SIG-M5 treated with dmso at 0.1 percent for 504 hours (cell line): ENCODE measurements at regions not wholly inside any gene's neighbourhood (a gene's known extent, or its start where the extent isn't known, plus 50 kb on each side); places are given as distances from the start of the nearest gene placed in this dataset.
"Not testable (repeated sequence)": the region's sequence is repeated elsewhere in the genome, so short reads cannot be mapped to it uniquely, and the experiment has no call there.

Experiments used
- DNase-seq: peaks from one replicate; lab custom pipeline; 2025; ENCODE audit not compliant: unreplicated experiment; lab: John Stamatoyannopoulos, UW

DNA sequence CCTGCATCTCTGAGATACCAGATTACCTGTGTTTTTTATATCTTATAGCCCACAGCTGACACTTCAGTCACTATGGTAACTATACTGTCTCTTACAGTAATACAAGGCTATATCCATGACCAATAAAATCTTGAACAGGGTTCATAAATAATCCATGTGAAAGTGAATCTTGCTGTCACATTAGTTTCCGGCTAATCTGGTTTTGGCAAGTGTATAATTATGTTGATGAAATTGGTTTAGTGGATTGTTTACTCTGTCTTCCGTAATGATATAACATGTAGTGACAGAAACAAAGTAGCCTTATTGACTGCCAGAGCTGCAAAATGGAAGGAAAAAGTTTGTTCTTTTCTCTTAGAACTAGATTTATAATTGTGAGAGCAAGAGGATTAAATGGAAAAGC, 686.6 kb upstream of the PABPC4L start:
- DNase-seq: no peak

DNA sequence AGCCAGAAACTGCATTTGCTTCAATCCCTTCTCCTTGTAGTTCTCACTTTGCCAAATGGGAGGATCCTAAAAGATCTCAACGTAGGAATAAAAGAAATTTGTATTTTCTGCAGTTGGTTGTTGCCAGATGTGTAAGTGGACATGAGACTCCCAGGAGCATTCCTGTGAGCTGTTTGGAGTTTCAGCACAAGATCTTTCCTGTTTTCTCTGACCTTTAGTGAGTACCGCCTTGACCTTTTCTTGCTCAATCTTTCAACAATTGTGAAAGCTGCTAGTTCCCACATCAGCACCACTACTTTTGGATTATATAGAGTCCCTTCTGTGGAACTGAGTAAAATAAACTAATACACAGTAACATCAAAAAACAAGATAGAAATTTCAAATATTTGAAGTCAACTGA, 683.8 kb upstream of the PABPC4L start:
- no peak for DNase-seq

DNA sequence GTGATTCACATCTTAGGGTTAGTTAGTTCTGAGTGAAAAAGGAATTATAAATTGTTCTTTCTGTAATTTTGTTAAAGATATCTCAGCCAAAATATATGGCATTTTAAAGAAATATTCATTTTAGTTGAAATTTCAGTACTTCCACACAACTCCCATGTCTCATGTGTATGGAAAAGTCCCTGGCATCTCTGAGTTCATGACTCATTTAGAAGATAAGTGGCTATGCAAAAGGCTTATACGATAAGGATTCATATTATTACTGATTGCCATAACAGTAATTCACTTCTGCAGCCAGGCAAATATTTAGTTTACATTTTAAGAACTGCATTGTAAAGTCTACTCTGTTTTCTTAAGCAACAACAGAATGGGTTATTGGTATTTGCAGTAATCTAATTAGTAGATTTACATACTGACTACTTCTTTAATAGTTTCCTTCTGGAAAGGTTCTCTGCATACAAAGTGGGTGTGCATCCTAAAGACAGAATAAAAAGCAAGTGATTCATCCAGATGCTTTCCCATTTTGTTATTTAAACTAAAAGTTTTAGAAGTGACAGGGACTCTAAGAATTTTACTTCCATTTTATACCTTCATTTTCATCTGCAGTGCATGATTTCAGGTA, 682.4 kb upstream of the PABPC4L start:
- DNase-seq: no peak

DNA sequence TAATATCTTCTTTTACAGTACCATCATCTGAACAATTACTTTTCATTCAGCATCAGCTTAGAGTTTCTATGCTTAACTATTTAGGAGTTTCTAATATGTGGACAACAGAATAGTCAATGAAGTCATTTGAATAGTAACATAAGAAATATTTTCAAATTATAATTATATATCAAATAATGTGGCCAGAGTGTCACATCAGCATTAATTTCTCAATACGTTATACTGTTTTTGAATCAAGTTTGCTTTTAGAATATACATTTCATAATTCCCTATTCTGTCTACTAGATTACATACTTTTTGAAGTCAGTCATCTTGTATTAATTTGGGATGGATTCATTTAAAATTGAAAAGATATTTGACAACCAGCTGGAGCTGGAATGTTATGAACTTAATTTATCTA, 677.4 kb upstream of the PABPC4L start:
- DNase-seq: no peak

DNA sequence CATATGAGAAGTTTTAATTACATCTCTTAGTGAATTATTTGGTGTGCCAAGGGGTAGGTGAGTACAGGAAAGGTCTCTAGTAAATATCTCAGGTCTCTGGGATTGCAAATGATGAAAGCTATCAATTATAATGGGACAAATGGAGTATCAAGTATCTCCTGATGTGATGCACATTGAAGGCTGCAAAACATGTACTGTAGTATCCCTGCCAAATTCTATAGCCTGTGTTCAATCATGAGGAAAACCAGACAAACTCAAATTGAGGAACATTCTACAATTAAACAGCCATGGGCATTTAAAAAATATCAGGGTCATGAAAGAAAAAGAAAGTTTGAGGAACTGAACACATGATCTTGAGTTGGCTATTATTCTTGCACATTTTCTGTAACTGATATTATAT, 665.4 kb upstream of the PABPC4L start:
- DNase-seq: no peak

DNA sequence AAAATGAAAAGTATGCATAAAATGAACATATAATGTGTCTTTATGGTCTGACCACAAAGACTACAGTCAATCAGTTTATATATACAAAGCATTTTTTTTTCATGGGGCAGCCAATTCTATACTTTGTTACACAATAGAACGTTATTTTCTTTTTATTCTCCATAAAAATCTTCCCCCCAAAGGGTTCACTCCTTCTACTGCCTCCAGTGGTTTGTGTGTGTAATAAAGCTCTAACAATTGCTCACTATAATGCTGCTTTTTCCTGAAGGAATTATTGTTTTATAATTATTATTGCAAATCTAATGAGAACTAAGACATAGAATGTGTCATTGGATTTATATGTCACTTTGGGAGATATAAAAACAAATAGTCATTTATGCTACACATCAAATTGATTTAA, 664.1 kb upstream of the PABPC4L start:
- DNase-seq: no peak

DNA sequence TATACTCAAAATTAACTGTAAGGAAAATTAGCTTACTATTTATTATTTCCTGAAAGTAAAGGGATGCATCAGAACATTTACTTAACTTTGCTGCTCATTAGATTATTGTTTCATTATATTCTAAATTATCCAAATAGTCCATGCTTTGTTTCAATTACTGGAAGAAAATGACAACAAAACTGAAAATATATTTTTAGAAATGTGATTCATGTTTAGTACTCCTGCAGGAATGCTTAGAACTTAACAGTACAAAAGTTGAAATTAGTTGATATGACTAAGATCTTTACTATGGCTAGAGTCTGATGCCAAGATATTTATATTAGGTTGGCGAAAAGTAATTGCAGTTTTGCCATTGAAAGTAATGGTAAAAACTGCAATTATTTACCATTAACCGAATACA, 660.5 kb upstream of the PABPC4L start:
- no peak for DNase-seq

DNA sequence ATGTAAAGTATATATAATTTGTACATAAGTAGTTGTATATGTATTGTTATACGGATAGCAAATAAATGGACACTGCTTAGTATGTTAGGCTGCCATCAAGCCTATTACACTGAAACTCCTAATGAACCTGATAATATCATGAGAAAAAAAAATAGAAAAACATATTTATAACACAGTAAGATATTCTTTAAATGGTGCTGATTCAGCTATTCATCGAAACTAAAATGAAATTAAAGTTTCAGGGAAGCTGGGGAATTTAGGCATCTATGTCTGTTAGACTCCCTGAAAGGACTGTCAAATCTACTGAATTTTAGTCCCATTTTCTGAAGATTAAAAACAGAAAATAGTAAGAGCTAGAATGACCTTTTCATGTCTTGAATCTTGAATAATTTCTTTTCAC, 647.1 kb upstream of the PABPC4L start:
- no peak for DNase-seq

DNA sequence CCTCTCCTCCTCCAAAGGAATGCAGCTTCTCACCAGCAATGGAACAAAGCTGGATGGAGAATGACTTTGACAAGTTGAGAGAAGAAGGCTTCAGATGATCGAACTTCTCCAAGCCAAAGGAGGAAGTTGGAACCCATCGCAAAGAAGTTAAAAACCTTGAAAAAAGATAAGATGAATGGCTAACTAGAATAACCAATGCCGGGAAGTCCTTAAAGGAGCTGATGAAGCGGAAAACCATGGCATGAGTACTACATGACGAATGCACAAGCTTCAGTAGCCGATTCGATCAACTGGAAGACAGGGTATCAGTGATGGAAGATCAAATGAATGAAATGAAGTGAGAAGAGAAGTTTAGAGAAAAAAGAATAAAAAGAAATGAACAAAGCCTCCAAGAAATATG, 629.2 kb upstream of the PABPC4L start:
- DNase-seq: not testable (repeated sequence)

DNA sequence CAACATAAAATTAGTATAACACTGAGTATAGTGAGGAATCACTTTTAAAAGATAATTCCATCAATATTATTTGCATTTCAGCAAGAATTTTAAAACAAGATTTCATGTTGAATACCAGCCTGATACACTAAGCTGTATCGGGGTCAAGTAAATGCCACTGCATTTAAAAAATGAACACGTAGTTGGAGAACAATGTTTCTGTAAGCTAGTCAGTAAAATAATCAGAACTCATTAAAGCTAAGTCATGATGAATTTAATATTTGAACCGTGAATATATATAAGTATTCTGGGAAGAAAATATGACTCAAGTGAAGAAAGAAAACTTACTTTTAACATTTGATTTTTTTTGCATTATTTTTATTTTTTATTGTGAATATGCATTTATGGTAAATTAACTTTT, 611.0 kb upstream of the PABPC4L start:
- DNase-seq: no peak

DNA sequence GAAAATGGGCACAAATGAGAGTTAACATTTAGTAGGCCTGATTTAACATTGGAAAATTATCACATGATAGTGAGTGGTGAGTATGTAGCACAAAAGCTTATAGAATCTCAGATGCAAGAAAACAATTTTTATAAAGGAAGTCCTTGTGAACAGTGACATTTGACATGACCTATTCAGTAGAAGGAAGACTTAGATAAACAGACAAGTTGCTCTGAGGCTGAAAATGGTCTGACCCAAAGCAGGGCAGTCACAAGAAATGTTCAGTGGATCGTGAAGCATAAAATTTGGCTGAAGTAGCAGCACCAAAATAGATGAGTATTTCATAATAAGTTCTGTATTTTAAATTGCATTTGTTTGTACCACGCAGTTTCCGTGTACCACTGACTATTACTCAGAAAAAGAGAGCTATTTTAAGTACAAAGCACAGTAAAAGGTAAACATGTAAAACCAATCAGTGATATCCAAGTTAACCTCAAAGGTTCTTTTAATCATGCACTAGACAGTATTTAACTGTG, 605.7 kb upstream of the PABPC4L start:
- no peak for DNase-seq

DNA sequence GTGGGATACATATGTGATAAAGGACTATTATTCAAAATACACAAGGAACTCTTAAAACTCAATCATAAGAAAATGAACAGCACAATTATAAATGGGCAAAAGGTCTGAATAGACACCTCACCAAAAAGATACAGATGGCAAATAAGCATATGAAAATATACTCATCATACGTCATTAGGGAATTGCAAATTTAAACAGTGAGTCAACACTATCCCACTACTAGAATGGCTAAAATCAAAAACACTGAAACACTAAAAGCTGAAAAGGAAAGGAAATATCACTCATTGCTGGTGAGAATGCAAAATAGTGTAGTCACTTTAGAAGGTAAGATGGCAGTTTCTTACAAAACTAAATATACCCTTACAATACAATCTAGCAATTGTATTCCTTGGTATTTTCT, 597.0 kb upstream of the PABPC4L start:
- DNase-seq: no peak

DNA sequence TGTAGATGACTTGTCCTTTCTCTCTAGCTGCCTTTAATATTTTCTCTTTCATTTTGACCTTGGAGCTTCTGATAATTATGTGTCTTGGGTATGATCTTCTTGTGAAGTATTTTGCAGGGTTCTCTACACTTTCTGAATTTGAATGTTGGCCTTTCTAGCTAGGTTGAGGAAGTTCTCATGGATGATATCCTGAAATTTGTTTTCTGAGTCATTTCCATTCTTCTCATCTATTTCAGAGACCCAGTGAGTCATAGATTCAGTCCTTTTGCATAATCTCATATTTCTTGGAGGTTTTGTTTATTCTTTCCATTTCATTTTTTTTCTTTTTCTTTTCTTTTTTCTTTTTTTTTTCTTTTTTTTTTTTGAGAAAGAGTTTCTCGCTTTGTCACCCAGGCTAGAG, 585.7 kb upstream of the PABPC4L start:
- no peak for DNase-seq

DNA sequence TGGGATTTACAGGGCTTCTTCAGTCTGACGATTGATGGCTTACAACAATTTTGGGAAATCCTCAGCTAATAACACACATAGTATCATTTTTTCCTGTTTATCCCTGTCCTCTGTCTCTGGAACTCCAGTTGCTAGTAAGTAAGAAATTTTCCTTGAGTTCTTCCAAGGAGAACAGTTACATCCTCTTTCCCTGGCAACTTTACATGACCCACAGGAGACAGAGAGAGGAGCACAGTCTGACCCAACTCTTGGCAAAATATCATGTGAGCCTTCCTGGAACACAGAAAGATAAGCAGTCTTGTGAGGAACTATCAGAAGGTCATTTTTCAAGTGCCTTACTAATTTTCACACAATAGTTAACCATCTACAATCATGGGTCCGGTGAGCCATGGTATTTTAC, 578.7 kb upstream of the PABPC4L start:
- no peak for DNase-seq

DNA sequence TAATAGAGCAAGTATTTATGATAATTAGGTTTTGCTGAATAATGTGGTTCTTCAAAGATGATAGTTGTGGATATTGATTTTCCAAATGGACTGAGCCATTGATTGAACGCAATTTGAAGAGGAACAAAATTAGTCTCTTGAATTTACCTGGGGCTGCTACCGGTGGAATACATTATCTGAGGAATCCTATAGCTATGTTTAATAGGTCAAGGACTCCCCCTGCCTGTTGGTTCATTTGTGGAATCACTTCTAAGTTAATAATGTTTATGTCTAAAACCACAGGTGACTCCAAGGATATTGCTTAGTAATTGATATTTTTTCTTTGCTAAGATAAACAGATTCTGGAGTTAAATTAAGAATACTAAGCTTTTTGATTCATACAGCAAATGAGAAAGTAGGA, 576.0 kb upstream of the PABPC4L start:
- DNase-seq: no peak

DNA sequence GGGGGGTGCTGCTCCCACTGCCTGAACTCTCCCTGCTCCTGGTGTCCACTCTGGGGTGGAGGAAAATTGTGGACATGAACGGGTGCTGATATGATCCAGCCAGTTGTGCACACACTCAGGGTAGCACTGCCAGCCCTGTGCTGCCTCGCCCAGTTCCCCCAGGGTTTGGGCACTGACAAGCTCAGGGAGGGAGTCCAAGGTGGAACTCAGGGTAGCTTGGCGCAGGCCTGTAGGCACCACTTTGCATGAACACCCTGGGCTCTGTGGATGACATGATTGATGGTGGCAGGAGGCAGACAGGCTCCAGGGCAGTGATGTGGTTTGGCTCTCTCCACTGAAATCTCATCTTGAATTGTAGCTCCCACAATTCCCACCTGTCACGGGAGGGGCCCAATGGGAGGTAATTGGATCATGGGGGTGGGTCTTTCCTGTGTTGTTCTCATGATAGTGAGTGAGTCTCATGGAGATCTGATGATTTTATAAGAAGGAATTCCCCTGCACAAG, 572.0 kb upstream of the PABPC4L start:
- no peak for DNase-seq

DNA sequence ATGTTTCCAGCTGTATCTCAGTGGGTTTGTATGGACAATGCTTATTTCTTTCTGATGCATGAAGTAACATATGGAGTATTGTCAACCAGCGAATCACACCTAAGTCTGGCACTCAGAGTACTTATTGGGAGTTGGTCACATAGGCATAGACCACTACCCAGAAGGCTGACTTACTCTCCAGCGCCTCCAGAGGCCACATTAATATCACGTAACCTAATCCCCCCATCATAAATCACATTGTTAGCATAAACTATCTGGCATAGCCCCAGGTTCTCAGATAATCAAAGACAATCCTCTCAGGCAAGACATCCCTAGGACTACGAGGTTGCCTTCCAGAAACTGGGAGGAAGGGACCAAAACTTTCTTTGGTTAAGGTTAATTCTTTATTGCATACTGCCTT, 560.5 kb upstream of the PABPC4L start:
- DNase-seq: no peak

DNA sequence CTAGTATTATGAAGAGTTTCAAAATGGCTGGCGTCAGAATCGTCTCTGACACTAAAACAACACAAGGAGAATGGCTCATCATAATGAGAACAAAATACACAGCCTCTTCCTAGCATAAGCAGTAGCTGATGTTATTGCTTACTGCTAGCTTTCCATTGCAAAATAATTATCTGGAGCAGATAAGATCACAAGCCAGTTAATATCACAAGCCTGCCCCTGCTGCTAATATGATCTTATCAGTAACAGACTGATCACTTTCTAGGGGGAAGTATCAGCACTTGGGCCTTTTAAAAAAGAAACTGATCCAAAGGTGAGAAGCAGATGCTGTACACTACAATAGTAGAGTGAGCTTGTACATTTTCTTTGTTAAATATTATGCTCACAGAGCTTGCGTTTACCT, 554.8 kb upstream of the PABPC4L start:
- no peak for DNase-seq

DNA sequence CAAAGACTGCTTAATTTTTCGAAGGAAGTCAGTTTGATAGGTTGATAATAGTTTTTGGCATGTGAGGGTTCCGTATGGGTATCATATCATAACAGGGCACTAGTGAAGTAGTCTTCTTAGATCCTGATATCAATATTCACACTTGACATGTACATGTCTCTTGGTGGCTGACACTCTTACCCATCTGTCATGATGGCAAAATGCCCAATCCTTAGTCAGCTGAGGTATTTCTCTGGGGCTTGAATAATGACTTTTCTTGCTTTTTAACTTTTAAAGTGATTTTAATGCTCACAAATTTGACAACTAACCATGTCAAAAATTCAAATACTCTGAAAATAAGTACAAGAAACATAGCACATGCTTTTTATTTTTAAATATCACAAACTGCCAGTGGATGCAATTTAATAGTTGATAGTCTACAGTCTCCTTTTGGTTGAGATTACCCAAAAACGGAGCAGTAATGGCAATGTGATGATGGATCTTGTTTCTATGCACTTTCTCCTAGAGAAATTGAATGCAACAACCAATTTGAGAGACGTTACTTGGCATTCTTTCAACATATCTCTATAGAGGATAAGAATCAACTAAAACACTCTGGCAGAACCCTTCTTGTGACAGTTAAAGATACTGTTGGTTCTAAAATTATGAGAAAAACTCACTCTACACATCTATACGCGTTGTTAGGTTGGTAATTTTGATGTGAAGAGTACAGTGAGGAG, 552.9 kb upstream of the PABPC4L start:
- no peak for DNase-seq

DNA sequence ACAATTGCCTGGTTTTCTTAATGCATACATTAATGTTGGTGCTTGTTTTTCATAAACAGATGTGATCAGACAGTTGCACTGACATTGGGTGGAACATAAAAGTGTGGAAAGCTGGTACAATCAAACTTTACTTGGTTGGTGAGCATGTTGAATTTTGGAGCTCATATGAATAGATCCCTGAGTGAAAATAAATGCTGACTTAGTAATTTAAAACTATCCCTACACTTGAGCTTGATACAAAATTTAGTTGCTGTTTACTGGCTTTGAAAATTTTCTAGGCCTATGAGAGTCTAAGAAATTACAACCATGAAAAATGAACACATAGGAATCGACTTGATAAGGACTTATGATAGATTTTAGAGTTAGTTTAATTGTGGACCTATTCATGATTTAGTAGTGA, 551.8 kb upstream of the PABPC4L start:
- DNase-seq: no peak

DNA sequence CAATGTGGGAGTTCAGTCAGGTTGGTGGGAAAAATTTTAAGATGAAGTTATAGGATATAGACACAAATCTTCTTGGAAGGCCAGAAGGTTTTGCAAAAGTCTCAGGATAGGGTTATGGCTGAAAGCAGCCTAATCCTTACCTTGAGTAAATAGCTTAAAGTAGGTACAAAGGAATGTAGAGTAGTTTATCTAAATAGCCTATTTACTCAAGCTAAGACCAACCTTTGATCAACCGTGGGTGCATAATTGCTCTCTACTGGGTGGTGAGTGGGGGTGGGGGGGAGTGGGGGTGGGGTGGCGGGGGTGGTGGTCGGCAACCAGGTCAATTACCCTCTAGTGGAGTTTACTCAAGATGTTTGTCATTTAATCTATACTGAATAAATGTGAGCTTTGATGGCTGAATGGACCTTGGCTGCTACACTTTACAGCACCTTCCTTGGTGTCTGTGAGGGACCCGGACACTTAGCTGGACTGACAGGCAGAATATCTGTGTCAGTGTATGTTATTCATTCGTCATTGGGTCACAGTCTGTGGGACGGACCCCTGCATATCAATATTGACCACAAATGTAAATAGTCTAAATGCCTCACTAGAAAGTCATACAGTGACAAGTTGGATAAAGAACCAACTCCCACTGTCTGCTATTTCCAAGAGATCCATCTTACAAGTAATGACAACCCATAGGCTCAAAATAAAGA, 545.7 kb upstream of the PABPC4L start:
- DNase-seq: no peak

DNA sequence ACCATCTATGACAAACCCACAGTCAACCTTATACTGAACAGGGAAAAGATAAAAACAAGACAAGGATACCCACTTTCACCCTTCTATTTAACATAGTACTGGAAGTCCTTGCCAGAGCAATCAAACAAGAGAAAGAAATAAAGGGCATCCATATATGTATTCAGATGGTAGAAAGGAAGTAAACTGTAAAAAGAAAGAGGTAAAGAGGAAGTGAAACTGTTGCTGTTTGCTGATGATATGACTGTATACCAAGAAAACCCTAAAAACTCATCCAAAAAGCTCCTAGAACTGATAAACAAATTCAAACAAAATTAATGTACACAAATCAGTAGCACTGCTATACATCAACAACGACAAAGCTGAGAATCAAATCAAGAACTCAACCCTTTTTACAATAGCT, 538.7 kb upstream of the PABPC4L start:
- peak; percentile 49 for DNase-seq
